ENCODE measurements at regions not wholly inside any gene's neighbourhood (a gene's known extent, or its start where the extent isn't known, plus 50 kb on each side); places are given as distances from the start of the nearest gene placed in this dataset.

DNA sequence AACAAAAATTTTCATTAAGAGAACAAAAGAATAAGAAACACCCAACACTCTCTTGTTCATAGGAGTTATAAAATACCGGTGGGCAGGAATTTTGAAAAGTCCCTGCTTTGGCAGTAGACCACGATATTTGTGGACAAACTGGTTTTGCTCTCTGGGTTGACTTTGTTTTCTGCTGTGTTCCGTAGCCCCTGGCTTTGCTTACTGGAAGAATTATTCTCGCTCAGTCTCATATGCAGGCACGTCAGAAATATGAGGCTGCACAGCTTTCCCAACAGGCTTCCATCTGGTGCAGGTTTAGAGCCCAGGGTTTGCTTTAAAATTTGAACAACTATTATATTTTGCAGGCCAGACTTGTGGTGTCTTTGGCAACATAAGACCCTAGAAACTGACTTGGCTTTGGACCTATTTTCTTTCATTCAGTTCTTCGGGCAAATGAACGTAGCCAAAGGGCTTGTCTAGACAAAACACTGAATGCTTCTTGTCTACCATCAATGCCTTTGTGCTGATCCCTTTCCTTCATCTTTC, 2012.6 kb downstream of the PCDH9 start:
- TF ChIP-seq ISL1 (CRISPR knock-in tag; IDR thresholded peaks at IDR 0.05) (no peak), ZC3H10 (CRISPR knock-in tag; IDR thresholded peaks at IDR 0.05) (no peak), ZFP30 (CRISPR knock-in tag; IDR thresholded peaks at IDR 0.05) (no peak), RARB (CRISPR knock-in tag; IDR thresholded peaks at IDR 0.05) (no peak), TCF4 (CRISPR knock-in tag; IDR thresholded peaks at IDR 0.05; ENCODE audit: borderline replicate concordance) (no peak), TOX (CRISPR knock-in tag; IDR thresholded peaks at IDR 0.05; ENCODE audit: borderline replicate concordance) (no peak), OSR1 (CRISPR knock-in tag; IDR thresholded peaks at IDR 0.05) (no peak), ARNTL (CRISPR knock-in tag; IDR thresholded peaks at IDR 0.05; ENCODE audit: borderline replicate concordance, low read depth) (no peak), CSDC2 (CRISPR knock-in tag; IDR thresholded peaks at IDR 0.05) (no peak)
- TF ChIP-seq, protein P1, sequence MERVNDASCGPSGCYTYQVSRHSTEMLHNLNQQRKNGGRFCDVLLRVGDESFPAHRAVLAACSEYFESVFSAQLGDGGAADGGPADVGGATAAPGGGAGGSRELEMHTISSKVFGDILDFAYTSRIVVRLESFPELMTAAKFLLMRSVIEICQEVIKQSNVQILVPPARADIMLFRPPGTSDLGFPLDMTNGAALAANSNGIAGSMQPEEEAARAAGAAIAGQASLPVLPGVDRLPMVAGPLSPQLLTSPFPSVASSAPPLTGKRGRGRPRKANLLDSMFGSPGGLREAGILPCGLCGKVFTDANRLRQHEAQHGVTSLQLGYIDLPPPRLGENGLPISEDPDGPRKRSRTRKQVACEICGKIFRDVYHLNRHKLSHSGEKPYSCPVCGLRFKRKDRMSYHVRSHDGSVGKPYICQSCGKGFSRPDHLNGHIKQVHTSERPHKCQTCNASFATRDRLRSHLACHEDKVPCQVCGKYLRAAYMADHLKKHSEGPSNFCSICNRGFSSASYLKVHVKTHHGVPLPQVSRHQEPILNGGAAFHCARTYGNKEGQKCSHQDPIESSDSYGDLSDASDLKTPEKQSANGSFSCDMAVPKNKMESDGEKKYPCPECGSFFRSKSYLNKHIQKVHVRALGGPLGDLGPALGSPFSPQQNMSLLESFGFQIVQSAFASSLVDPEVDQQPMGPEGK (CRISPR knock-in tag; IDR thresholded peaks at IDR 0.05; ENCODE audit: borderline replicate concordance): no peak
- TF ChIP-seq, protein P2, sequence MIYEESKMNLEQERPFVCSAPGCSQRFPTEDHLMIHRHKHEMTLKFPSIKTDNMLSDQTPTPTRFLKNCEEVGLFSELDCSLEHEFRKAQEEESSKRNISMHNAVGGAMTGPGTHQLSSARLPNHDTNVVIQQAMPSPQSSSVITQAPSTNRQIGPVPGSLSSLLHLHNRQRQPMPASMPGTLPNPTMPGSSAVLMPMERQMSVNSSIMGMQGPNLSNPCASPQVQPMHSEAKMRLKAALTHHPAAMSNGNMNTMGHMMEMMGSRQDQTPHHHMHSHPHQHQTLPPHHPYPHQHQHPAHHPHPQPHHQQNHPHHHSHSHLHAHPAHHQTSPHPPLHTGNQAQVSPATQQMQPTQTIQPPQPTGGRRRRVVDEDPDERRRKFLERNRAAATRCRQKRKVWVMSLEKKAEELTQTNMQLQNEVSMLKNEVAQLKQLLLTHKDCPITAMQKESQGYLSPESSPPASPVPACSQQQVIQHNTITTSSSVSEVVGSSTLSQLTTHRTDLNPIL (CRISPR knock-in tag; IDR thresholded peaks at IDR 0.05; ENCODE audit: low read depth): no peak
- TF ChIP-seq, protein P3, sequence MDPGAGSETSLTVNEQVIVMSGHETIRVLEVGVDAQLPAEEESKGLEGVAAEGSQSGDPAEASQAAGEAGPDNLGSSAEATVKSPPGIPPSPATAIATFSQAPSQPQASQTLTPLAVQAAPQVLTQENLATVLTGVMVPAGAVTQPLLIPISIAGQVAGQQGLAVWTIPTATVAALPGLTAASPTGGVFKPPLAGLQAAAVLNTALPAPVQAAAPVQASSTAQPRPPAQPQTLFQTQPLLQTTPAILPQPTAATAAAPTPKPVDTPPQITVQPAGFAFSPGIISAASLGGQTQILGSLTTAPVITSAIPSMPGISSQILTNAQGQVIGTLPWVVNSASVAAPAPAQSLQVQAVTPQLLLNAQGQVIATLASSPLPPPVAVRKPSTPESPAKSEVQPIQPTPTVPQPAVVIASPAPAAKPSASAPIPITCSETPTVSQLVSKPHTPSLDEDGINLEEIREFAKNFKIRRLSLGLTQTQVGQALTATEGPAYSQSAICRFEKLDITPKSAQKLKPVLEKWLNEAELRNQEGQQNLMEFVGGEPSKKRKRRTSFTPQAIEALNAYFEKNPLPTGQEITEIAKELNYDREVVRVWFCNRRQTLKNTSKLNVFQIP (CRISPR knock-in tag; IDR thresholded peaks at IDR 0.05; ENCODE audit: borderline replicate concordance, low read depth): no peak
- TF ChIP-seq, protein P4, sequence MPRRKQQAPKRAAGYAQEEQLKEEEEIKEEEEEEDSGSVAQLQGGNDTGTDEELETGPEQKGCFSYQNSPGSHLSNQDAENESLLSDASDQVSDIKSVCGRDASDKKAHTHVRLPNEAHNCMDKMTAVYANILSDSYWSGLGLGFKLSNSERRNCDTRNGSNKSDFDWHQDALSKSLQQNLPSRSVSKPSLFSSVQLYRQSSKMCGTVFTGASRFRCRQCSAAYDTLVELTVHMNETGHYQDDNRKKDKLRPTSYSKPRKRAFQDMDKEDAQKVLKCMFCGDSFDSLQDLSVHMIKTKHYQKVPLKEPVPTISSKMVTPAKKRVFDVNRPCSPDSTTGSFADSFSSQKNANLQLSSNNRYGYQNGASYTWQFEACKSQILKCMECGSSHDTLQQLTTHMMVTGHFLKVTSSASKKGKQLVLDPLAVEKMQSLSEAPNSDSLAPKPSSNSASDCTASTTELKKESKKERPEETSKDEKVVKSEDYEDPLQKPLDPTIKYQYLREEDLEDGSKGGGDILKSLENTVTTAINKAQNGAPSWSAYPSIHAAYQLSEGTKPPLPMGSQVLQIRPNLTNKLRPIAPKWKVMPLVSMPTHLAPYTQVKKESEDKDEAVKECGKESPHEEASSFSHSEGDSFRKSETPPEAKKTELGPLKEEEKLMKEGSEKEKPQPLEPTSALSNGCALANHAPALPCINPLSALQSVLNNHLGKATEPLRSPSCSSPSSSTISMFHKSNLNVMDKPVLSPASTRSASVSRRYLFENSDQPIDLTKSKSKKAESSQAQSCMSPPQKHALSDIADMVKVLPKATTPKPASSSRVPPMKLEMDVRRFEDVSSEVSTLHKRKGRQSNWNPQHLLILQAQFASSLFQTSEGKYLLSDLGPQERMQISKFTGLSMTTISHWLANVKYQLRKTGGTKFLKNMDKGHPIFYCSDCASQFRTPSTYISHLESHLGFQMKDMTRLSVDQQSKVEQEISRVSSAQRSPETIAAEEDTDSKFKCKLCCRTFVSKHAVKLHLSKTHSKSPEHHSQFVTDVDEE (CRISPR knock-in tag; IDR thresholded peaks at IDR 0.05): no peak
